Subcutaneous abdominal adipose tissue (tissue), 5 donors: ENCODE measurements at regions not wholly inside any gene's neighbourhood (a gene's known extent, or its start where the extent isn't known, plus 50 kb on each side); places are given as distances from the start of the nearest gene placed in this dataset.

Experiments
- H3K27ac ChIP-seq: one replicate; pipeline ENCODE4 v1.7.0; 2013; ENCODE audit warnings: low read depth, mild to moderate bottlenecking, inconsistent platforms, low read length, moderate library complexity
- H3K27me3 ChIP-seq, 5 donors: one replicate each; pipeline ENCODE4 v1.7.0; 2013; ENCODE audit warnings: low read length in 5 of 5, inconsistent platforms in 1 of 5; ENCODE audit not compliant: control insufficient read depth in 5 of 5, insufficient read depth in 4 of 5
- H3K36me3 ChIP-seq, 5 donors: one replicate each; pipeline ENCODE4 v1.7.0; 2013; ENCODE audit warnings: low read length in 5 of 5; ENCODE audit not compliant: control insufficient read depth in 5 of 5, insufficient read depth in 5 of 5
- H3K4me1 ChIP-seq, 5 donors: one replicate each; pipeline ENCODE4 v1.7.0; 2013; ENCODE audit warnings: low read length in 5 of 5, mild to moderate bottlenecking in 3 of 5, moderate library complexity in 1 of 5; ENCODE audit not compliant: control insufficient read depth in 5 of 5, insufficient read depth in 5 of 5
- H3K4me3 ChIP-seq, 5 donors: one replicate each; pipeline ENCODE4 v1.7.0; 2013; ENCODE audit warnings: low read length in 5 of 5, low read depth in 1 of 5
- H3K9ac ChIP-seq, 5 donors: one replicate each; pipeline ENCODE4 v1.7.0; 2013; ENCODE audit warnings: low read length in 5 of 5, mild to moderate bottlenecking in 4 of 5, moderate library complexity in 3 of 5
- H3K9me3 ChIP-seq, 5 donors: one replicate each; pipeline ENCODE4 v1.7.0; 2013; ENCODE audit warnings: low read length in 5 of 5; ENCODE audit not compliant: control insufficient read depth in 5 of 5
- donor health status: healthy.
- donor health status: healthy.
- donor health status: healthy.
- donor health status: healthy.
- donor health status: healthy.

DNA sequence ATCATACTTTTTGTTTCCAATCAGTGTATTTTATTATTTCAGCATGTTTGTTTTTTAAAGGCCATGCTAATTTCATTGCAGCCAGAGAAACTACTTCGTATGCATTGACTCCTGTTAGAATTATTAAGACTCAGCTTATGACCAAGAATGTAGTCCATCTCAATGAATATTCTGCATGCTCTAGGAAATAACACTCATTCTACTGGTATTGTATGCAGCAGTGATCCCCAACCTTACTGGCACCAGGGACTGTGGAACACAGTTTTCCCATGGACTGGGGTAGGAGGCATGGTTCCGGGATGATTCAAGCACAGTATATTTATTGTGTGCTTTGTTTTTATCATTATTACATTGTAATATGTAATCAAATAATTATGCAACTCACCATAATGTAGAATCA, 356.9 kb downstream of the DSEL start:
- H3K36me3 ChIP-seq = no peaks in the 10 kb centered on the region
- no peak overlapping the region for H3K9ac ChIP-seq
- no peaks in the 10 kb centered on the region for H3K9me3 ChIP-seq
- H3K4me1 ChIP-seq = no peaks in the 10 kb centered on the region
- H3K27me3 ChIP-seq = no peaks in the 10 kb centered on the region
- H3K27ac ChIP-seq = no peak overlapping the region
- H3K4me3 ChIP-seq = no peak overlapping the region

DNA sequence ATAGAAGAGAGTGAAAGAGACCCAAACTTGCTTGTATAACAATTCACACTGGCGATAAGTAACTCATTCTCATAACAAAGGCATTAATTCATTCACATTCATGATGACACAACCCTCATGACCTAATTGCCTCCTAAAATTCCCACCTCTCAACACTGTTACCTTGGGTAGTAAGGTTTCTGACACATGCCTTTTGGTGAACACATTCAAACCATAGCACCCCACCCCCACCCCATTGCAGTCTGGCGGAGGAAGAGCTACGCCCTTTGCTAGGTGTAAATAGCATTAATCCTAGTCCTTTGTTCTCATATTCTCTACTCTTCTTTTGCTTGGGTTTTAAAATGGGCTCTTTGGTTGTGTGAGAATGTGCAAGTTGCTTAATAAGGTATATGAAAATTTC, 361.5 kb downstream of the DSEL start:
- Histone ChIP-seq H3K9me3 (no peaks in the 10 kb centered on the region), H3K4me3 (no peak overlapping the region), H3K27ac (no peak overlapping the region), H3K27me3 (no peaks in the 10 kb centered on the region), H3K9ac (no peak overlapping the region), H3K4me1 (no peaks in the 10 kb centered on the region), H3K36me3 (no peaks in the 10 kb centered on the region)

GRCh38 chr18:67151366-67151765, 365.2 kb downstream of the DSEL start:
- no peak overlapping the region for H3K27ac ChIP-seq
- H3K9me3 ChIP-seq = no peaks in the 10 kb centered on the region
- H3K4me1 ChIP-seq = no peaks in the 10 kb centered on the region
- H3K9ac ChIP-seq = no peak overlapping the region
- H3K4me3 ChIP-seq = no peak overlapping the region
- no peaks in the 10 kb centered on the region for H3K36me3 ChIP-seq
- no peaks in the 10 kb centered on the region for H3K27me3 ChIP-seq

- H3K27ac ChIP-seq = no peak overlapping the region
- no peaks in the 10 kb centered on the region for H3K36me3 ChIP-seq
- no peaks in the 10 kb centered on the region for H3K27me3 ChIP-seq
- H3K4me3 ChIP-seq = no peak overlapping the region
- no peaks in the 10 kb centered on the region for H3K9me3 ChIP-seq
- no peaks in the 10 kb centered on the region for H3K4me1 ChIP-seq
- H3K9ac ChIP-seq = no peak overlapping the region
These were observed 370.8 kb downstream of the DSEL start for GRCh38 chr18:67145586-67146292.

DNA sequence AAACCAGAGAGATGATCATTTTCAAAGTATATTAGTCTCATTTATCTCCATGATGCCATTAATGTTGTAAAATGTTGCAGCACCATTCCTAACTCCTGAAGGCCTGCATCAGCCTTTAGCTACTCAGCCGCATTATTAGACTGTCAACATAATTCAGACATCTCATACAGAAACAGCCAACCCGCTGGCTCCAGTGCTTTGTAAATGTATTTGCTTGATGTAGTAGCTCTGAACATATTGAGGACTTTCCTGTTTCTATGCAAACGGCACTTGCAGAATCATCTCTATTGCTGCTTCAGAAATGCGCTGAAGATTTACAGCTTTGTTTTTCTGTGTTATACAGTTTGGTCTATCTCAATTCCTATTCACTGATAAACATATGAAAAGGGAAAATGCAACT, 372.2 kb downstream of the DSEL start:
- Histone ChIP-seq H3K27ac (no peak overlapping the region), H3K9ac (no peak overlapping the region), H3K9me3 (no peaks in the 10 kb centered on the region), H3K4me3 (no peak overlapping the region), H3K27me3 (no peaks in the 10 kb centered on the region), H3K36me3 (no peaks in the 10 kb centered on the region), H3K4me1 (no peaks in the 10 kb centered on the region)

- Histone ChIP-seq H3K4me1 (no peaks in the 10 kb centered on the region), H3K27me3 (no peaks in the 10 kb centered on the region), H3K4me3 (no peak overlapping the region), H3K9me3 (no peaks in the 10 kb centered on the region), H3K27ac (no peak overlapping the region), H3K9ac (no peak overlapping the region), H3K36me3 (no peaks in the 10 kb centered on the region)
These were observed 373.5 kb downstream of the DSEL start for GRCh38 chr18:67143028-67143427.

DNA sequence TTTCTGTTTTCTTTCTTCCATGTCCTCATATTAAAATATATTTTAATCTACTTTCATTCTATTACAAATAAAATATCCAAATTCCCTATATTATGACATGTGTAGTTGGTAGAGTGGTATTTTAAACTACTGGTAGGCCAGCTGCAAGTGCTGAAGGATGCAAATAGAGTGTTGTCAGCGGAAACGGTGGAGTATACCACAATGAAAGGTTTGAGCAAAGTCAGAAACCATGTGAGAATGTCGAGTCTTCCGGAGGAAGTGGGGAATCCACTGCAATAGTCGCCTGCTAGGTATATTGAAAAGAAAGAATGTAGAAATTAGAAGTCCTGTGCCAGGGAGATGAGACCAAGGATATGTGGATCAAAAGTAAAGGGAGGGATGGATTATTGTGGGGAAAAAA, 373.9 kb downstream of the DSEL start:
- Histone ChIP-seq H3K27me3 (no peaks in the 10 kb centered on the region), H3K4me1 (no peaks in the 10 kb centered on the region), H3K9ac (no peak overlapping the region), H3K9me3 (no peaks in the 10 kb centered on the region), H3K36me3 (no peaks in the 10 kb centered on the region), H3K4me3 (no peak overlapping the region), H3K27ac (no peak overlapping the region)

DNA sequence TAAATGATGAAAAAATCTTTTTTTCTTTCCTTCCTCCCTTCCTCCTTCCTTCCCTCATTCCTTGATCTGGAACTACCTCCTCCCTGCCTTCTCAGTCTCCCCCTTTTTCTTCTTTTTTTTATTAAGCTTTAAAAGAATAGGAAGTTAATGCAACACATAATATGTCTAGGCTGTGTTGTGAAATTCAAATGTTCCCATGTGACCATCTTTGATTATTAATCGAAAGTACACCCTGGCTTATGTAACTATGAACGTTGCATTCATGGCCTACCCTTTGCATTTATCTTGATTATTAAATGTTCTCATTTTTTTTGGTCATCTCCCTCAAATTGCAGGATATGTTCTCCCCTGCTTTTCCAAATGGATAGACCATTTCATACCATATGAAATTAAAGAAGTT, 376.0 kb downstream of the DSEL start:
- Histone ChIP-seq H3K9ac (no peak overlapping the region), H3K27ac (no peak overlapping the region), H3K36me3 (no peaks in the 10 kb centered on the region), H3K4me1 (no peaks in the 10 kb centered on the region), H3K4me3 (no peak overlapping the region), H3K9me3 (no peaks in the 10 kb centered on the region), H3K27me3 (no peaks in the 10 kb centered on the region)

DNA sequence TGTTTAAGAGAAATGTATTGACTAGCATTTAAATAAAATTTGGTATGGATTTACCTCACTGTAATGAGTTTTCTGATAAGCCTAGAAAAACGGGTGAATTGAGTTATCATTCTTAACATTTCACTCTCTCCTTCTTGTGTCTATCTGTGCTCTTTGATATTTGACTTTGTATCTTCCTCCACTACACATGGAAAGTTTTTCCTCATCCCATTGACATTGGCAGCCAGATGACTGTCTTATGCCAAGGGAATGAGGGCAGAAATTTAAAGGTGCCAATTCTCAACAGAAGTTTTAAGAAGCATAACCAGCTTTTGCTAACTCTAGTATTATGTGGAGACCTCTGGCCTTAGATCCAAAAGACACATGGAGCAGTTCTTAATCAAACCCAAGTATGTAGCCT, 376.6 kb downstream of the DSEL start:
- H3K36me3 ChIP-seq = no peaks in the 10 kb centered on the region
- H3K9me3 ChIP-seq = no peaks in the 10 kb centered on the region
- H3K27ac ChIP-seq = no peak overlapping the region
- H3K27me3 ChIP-seq = no peaks in the 10 kb centered on the region
- no peak overlapping the region for H3K4me3 ChIP-seq
- H3K9ac ChIP-seq = no peak overlapping the region
- no peaks in the 10 kb centered on the region for H3K4me1 ChIP-seq

DNA sequence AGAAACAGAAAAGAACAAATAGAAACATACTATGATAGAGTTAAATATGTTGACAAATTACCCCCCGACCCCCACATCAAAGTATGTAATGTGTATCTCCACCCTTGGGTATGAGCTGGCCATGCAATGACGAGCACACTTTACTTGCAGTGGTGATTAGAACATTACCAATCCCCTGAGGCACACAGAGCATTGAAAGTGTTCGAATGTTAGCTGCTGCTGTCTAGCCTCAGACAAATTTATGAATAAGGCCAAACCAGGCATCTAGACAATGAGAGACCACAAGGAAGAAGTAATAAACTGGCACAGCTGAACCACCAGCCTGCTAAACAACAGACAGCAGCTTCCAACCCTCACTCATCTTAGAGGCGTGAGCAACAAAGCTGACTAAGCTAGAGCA, 380.5 kb downstream of the DSEL start:
- no peaks in the 10 kb centered on the region for H3K9me3 ChIP-seq
- H3K36me3 ChIP-seq = no peaks in the 10 kb centered on the region
- H3K27ac ChIP-seq = no peak overlapping the region
- no peak overlapping the region for H3K9ac ChIP-seq
- no peaks in the 10 kb centered on the region for H3K27me3 ChIP-seq
- H3K4me1 ChIP-seq = no peaks in the 10 kb centered on the region
- no peak overlapping the region for H3K4me3 ChIP-seq

GRCh38 chr18:67134911-67135310, 381.6 kb downstream of the DSEL start:
- H3K36me3 ChIP-seq = no peaks in the 10 kb centered on the region
- H3K27ac ChIP-seq = no peak overlapping the region
- no peaks in the 10 kb centered on the region for H3K4me1 ChIP-seq
- H3K9me3 ChIP-seq = no peaks in the 10 kb centered on the region
- no peak overlapping the region for H3K4me3 ChIP-seq
- no peak overlapping the region for H3K9ac ChIP-seq
- H3K27me3 ChIP-seq = no peaks in the 10 kb centered on the region
